Central memory CD4-positive, alpha-beta T cell (primary cell): ENCODE measurements at regions not wholly inside any gene's neighbourhood (a gene's known extent, or its start where the extent isn't known, plus 50 kb on each side); places are given as distances from the start of the nearest gene placed in this dataset.

Experiments
- DNase-seq: peaks from one replicate; pipeline ENCODE4 v3.0.0; 2022

DNA sequence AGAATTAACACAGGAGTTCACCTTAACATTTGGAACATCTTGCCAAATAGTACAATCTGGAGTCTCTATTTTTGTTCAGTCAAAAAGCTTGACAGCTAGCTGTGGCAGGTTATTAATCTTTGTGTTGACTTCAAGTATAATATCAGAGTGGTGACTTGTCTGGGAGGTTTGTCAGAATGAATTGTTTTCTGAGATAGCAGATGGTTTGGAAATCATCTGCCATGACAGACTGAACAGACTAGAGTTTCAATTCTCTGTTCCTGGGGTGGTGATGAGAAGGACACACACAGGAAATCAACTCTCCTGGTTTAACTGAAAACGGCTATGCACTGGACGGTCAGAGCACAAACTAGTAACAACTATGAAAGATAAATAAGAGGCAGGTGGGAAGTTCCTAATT is 203.3 kb upstream of the EMCN start:
- DNase-seq: no peak

DNA sequence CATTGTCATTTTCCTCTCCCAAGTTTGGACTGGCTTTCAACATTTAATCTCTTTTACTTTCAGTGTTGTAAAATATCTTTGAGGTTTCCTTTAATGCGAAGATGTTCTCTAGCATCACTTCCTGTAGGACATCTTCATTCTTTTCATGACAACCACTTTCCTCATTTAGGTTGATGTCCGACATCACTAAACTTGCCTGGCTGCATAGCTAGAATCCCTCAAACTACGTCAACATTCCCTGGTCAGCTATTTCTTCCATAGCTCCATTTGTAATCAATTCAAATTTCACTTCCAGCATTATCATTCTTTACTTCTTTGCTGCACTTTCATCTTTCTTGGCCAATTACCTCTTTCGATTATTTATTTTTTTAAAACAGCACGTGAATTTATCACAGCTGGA is 198.6 kb upstream of the EMCN start:
- DNase-seq: no peak

DNA sequence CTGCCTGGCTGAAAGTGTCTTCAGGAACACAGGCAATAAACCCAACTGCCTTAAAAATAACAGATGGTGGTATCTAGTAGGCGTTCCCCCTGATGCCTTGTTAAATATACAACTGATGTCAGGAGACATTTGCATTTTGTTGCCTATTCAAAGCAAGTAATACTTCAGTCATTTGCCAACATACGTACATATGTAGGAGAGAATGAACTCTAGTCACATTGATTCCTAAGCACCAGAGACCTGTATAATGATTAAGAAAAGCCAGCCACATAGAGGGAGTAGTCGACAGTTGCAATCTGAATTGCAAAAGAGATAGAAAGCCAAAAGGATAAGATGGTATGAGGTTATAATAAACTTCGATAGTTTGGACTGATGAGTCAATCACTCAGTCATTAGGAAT is 191.0 kb upstream of the EMCN start:
- DNase-seq: no peak

DNA sequence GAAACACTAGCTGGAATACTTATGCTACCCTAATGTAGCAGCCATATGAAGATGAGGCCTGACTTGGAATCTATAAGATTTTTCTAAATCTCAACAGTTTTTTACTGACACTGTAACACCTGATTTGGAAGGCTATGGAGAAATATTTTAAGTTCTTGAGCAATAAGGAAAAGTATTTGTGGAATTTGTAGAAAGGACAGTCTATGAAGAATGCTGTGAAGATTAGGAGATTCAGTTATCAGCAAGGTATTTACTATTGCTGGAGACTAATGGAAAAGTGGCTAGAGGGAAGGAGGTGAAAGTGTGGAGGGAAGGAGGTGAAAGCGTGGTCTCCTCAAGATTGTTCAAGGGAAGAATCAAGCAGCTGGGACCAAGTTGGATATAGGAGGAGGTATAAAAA is 190.0 kb upstream of the EMCN start:
- DNase-seq: no peak

DNA sequence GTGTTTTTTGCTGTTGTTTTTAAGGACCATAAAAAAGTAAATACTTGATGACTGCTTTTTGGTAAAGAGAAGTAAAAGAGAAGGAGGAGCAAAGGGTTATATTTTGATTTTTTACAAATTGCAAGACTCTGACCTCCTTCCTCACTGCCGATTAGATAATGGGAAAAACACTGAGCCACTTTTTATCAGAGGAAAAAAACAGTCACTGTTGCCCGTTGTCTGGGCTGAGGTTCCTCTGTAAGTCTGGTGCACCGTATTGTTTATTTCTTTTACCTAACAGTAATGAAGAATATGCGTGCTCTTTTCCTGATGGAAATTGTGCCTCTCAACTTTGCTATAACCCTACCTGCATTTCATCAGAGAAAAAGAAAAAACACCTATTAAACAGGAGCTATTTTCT is 178.7 kb upstream of the EMCN start:
- no peak for DNase-seq

DNA sequence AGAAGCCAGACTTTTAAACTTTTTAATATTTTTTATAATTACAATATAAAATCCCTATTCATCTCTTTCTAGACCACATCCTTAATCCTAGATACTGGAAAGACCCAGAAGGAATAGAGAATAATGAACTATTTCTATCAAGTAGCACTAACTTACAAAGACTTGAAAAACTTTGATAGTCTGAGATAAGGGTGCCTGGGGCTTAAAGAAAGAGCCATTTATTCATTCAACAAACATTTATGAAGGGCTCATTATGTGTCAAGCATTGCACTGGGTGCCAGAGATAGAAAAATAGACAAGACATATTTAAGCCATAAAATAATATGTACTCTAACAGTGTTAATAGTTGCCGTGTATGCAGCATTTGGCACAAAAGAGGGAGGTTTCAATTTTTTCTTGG is 178.0 kb upstream of the EMCN start:
- DNase-seq: no peak

DNA sequence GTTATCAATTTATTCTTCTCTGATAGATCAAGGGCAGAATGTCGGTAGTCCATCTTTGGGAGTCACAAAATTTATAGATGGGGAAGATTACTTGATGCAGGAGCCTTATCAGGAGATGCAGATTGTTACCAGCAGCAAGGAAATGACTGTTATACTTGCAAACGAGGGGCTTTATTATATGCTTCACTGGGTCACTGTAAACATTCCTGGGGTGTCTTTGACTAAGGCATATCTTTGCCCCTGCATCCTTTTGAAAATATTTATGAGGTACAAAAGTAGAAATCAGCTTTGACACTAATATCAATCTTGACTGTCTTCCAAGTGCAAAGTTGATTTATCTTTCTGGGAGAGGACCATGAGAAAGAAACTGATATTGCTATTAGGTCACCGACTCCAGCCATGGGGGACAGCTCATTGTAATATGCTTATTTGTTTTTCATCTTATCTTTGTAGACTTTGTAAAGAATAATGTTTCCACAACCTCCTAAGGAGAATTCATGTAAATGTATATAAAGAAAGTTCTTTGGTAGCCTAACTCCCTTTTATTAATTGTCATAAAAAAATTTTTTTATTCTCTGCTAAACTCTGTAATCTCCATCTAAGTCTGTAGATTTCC is 177.3 kb upstream of the EMCN start:
- DNase-seq: no peak

DNA sequence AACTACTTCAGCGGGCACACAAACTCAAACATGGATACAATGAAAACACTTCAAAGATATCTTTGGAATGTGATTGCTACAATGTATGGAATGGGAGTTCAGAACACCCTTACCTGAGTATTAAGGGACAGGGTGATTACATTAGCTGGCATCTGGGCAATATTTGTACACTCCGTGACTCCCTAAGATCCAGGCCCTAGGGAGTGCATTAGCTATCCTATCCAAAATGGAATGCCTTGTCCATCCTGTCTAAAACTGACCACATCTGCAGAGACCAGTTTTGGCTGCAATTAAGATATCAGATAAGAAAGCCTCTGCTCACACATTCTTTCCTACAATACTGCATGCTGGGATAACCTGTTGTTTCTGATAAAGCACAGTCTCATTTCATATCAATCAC is 176.6 kb upstream of the EMCN start:
- DNase-seq: no peak

DNA sequence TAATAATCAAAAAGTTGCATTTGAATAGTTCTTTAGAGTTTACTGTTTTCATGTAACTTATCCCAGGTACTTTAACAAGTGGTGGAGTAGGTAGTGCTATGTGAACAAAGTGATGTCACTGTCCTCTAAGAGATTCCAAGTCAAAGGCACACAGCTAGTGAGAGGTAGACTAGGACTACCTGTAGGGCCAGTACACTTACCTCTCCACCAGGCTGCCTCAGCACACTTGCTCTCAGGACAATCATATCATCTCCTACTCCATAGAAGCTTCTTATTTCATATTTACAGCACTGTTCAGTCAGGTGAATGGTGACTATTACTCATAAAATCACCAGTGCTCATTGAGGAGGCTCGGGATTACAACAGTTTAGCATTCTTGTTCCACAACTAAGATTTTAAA is 173.0 kb upstream of the EMCN start:
- DNase-seq: no peak

DNA sequence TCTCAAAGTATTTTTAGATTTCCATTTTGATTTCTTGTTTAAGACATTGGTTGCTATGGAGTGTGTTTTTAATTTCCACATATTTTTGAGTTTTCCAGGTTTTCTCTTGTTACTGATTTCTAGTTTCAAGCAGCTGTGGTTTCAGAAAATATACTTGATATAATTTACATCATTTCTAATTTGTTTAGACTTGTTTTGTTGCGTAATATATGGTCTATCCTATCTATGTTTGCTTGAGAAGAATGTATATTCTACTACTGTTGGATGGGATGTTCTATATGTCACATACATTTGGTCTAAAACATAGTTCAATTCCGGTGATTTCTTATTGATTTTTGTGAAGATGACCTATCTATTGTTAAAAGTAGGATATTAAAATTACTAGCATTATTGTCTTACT is 170.5 kb upstream of the EMCN start:
- DNase-seq: no peak

DNA sequence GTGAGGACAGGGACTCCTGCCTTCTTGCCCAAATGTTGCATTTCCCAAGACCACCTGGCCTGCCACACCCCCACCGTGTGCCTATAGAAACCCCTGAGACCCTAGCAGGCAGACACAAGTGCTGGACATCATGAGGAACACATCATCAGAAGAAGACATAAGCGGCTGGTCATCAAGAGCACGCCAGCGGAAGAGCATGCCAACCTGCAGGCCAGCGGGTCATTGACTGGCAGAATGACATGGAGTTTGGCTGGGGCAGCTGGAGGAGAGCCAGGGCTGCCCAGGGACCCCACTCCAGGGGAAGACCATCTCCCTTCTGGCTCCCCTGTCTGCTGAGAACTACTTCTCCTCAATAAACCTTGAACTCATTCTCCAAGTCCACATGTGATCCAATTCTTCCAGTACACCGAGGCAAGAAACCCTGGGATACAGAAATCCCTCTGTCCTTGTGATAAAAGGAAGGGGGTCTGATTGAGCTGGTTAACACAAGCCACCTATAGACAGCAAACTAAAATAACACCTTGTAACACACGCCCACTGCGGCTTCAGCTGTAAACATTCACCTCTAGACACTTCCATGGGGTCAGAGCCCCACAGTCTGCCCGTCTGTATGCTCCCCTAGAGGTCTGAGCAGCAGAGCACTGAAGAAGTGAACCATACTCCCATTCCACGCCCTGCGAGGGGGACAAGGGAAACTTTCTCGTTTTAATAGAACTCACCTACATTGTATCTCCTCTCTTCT is 164.8 kb upstream of the EMCN start:
- DNase-seq: no peak

DNA sequence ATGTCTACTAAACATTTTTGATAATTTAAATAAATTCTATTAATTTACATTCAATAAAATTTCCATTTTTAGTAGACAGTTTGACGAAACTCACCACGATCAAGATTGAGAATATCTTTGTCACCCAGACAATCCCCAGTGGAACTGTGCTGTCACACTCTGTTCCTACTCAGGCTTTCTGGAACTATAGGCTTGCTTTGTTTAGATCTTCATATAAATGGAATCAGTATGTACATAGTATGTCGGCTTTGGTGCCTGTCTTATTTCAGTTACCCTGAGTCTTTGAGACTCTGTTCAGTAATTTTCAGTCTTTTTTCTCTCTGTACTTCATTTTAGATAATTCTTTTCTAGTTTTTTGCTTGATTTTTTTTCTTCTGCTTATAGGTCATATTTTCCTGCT is 163.5 kb upstream of the EMCN start:
- DNase-seq: no peak

DNA sequence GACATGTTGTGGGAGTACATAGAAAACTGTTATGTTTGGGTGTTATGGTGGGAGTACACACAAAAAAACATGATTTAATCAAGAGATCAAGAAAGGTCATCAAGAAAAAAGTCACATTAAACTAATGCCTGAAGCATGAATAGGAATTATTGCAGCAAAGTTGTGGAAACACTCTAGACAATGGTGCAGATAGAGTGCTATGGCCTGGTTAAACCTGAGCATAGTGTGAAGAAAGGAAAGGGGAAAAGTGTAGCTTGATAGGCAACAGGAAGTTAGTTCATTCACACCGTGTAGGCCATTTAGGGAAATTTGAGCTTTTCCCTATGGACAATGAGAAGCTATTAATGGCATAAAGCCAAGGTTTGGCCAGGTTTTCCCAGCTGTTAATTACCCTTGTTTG is 162.1 kb upstream of the EMCN start:
- DNase-seq: no peak

DNA sequence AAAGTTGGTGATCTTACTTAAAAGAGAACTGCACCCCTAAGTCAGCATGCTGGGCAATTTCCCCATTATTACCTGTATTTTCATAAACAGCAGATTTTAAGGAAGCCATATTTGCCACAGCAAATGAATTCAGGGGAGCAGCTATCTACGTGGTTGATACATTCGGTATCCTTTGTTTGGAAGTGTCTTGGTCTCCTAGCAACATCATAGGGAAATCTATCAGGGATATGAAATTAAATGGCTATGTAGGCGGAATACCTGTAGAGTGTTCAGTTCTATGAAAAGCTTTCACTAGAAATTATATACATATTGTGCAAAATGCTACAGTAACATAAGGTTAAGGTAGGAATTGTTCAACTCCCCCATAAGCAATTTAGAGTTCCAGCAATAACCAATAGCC is 157.2 kb upstream of the EMCN start:
- DNase-seq: no peak

DNA sequence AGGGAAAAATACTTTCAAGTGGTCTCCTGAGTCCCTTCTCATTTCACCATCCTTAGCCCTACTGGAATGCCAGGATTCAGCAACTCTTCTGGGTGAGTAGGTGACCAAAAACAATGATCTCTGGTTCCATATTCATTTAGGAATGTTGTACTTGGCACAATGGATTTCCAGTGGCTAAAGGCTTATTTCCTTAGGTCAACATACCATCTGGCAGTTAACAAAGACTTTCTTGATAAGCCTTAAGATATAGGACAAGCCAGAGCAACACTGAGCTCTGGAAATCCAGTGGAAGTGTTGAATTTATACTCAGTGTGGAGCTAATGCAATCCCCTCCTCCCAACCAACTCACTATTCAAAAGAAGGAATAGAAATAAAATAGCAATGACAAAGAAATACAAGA is 139.4 kb upstream of the EMCN start:
- no peak for DNase-seq

DNA sequence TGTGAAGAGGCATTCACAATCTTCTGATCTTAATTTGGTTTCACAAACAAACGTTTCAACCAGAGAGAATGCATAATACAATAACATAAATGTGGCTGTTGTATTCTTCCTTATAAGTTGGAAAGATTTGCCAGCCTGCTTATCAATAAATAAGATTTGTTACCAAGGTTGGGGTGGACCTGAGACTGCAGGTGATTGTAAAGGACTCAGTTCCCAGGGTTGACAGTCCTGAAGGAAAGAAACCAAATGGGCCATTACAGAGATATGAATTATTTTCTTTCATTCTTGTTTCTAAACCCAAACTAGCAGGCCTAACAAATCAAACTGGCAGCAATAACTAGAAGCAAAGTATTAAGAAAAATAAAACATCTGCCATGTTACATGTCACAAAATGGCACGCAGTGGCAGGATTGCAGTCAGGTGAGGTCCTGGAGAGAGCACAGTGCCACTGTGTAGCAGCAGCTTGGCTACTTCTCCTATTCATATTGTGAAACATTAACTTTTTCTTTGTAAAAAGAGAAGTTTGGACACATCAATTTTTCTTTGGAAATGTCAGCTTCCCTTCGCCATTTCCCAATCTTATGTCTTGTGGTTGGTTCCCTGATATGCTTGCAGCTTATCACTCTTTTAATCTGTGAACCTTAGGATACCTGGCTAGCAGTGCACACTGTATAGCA is 133.8 kb upstream of the EMCN start:
- no peak for DNase-seq

DNA sequence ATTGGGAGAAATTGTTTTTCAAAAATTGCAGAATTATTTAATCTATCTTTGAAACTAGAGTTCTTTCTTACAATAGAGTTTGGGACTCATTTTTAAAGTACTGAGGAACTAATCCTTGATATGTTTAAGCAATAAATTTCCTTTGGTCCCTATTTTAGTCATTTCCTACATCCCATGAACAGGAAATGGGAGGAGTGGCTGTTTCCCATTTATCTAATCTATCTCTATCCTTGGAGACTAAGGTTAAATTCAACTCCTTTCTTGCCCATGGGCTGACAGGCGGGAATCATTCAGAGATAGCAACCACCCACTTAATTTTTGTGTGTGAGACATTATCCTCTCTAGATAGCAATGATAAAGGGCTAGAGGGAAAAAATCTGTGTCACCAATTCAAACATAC is 131.6 kb upstream of the EMCN start:
- DNase-seq: no peak

DNA sequence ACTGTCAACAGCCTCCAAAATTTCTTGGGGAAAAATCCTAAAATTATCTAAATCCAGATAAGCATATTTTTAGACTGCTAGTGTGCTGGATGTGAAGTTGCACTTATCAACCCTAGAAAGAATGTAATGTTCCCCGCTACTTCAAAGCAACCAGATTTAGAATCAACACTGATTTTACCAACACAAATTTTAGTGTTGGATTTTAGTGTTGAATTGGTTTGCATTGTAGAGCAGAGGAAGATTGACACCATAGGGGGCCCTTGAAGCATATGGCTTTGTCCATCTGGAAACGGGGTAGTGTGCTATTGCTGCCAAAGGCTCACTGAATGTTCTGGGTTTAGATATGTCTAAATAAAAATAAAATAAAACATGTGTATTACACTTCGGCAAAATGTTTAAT is 126.3 kb upstream of the EMCN start:
- no peak for DNase-seq

DNA sequence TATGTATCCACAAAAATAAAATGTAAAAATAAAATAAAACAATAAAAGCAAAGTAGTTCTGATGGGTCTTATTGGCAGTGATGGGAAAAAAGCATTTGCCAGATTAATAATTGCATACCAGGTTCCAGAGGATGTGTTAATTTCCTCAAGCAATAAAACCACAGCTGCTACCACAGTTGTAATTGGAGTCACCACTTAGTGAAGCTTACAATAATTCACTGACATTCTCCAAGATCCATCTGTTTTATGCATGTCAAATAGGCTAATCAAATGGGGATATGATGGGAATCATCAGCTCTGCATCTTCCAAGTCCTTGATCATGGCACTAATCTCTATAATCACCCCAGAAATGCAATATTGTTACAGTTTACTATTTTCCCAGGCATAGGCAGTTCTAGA is 123.5 kb upstream of the EMCN start:
- DNase-seq: no peak

DNA sequence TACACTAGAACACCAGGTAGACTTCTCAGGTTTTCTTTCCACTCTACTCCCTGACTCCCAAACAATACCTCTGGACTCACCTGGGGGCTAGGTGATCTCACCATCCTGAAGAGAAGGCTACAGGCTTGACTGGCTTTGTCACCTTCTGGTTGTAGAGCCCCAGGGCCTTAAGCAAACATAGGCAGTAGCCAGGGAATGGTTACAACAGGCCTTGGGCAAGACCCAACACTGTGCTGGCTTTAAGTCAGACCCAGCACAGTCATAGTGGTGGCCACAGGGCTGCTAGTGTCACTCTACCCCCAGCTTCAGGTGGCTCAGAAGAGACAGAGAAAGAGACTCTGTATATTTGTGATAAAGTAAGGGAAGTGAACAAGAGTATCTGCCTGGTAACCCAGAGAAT is 118.1 kb upstream of the EMCN start:
- no peak for DNase-seq

DNA sequence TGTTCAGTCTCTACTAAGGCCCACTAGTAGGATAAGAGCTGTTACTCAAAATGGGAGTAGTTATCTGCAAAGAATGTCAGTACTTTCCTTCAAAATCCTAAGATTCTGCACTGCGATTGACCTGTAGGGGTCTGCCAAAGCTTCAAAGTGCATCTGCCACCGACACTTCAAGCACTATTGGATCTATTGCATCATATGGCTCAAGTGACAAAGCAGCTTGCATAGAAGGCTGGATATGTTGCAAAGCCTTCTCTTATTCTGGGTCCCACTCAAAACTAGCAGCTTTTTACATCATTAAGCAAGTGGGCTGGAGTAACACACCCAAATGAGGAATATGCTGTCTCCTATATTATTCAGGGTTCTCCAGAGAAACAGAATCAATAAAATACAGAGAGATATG is 115.4 kb upstream of the EMCN start:
- no peak for DNase-seq

DNA sequence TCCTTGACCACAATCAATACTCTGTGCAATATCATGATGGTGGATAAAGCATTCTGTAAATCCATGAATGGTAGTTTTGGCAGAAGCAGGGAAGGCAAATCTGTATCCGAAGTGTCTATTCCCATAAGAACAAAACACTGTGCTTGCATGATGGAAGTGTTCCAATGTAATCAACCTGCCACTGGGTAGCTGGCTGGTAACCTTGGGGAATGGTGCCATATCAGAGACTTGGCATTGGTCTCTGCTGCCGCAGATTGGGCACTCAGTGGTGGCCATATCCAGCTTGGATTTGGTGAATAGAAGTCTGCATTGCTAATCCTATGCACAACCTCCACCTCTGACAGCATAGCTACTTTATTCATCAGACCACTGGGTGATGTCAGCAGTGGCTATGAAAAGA is 114.3 kb upstream of the EMCN start:
- no peak for DNase-seq

DNA sequence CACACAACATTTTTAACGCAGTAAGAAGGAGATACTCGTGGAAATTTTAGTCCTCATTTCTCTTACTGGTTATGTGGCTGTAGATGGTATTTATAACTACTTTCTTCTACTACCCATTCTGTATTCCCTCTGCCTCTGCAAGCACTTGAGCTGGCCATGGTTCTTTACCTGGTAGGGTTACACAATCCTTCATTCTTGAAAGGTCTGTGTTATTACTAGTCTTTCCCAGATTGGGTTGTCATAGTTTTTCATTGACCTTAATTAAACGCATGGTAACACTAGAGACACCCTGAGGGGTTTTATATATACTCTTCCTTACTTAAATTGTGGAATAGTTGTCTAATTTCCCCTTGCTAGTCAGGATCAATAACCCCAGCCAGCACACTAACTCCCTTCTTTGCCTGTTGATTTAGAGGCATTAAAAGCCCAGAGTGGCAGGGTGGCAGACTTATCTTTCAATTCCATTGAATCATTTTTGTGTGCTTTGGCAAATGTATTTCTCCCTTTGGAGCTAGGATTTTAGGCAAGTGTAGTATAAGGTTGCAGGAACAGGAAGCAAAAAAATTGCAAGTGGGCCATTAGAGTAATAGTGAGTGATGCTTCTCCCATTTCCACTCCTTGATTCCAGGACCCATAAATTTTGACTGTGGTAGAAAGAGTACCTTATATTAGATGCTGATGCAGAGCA is 113.6 kb upstream of the EMCN start:
- no peak for DNase-seq

DNA sequence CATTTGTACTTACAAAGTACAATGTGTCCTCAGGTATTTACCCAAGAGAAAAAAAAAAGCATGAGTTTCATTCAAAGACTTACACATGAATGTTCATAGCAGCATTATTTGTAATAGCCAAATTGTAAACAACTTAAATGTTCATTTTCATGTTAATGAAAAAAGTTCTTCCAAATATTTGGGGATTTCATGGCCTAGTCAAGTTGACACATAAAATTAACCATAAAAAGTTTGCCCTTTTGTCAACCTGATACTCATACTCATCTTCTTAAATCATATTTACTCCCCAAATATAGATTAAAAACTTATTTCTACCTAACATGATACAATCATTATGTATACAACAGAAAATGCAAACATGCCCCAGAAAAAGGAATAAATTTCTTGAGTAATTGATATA is 112.5 kb upstream of the EMCN start:
- no peak for DNase-seq
